Sigmoid colon (tissue), 4 donors: ENCODE measurements at regions not wholly inside any gene's neighbourhood (a gene's known extent, or its start where the extent isn't known, plus 50 kb on each side); places are given as distances from the start of the nearest gene placed in this dataset.
"Not testable (repeated sequence)": the region's sequence is repeated elsewhere in the genome, so short reads cannot be mapped to it uniquely, and the experiment has no call there.

Source experiments
- EP300 ChIP-seq, 4 donors: sonication (generic); formaldehyde crosslinking; IDR thresholded peaks; one replicate each; pipeline ENCODE4 v1.6.1; 2017; ENCODE audit warnings: antibody characterized with exemption in 4 of 4
- POLR2A ChIP-seq, 2 donors: fragments of 450-650 bp; IDR thresholded peaks; one replicate each; pipeline ENCODE4 v1.6.1; 2016; ENCODE audit warnings: antibody characterized with exemption in 2 of 2, mild to moderate bottlenecking in 2 of 2, moderate library complexity in 2 of 2
- POLR2AphosphoS5 ChIP-seq, 4 donors: sonication (generic); formaldehyde crosslinking; IDR thresholded peaks; one replicate each; pipeline ENCODE4 v1.6.1; 2017; ENCODE audit warnings: antibody characterized with exemption in 4 of 4
- TF ChIP-seq, protein P1 (sequence below), 4 experiments: fragments of 450-650 bp in 3 of 4; fragments of 200-600 bp in 1 of 4; IDR thresholded peaks; one replicate each; pipeline ENCODE4 v1.5.1; 2016 to 2019; ENCODE audit warnings: antibody characterized with exemption in 4 of 4, mild to moderate bottlenecking in 3 of 4, moderate library complexity in 2 of 4

- TF ChIP-seq POLR2A, EP300, POLR2AphosphoS5 (IDR thresholded peaks at IDR 0.05): not testable (repeated sequence)
- TF ChIP-seq, protein P1, sequence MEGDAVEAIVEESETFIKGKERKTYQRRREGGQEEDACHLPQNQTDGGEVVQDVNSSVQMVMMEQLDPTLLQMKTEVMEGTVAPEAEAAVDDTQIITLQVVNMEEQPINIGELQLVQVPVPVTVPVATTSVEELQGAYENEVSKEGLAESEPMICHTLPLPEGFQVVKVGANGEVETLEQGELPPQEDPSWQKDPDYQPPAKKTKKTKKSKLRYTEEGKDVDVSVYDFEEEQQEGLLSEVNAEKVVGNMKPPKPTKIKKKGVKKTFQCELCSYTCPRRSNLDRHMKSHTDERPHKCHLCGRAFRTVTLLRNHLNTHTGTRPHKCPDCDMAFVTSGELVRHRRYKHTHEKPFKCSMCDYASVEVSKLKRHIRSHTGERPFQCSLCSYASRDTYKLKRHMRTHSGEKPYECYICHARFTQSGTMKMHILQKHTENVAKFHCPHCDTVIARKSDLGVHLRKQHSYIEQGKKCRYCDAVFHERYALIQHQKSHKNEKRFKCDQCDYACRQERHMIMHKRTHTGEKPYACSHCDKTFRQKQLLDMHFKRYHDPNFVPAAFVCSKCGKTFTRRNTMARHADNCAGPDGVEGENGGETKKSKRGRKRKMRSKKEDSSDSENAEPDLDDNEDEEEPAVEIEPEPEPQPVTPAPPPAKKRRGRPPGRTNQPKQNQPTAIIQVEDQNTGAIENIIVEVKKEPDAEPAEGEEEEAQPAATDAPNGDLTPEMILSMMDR (IDR thresholded peaks at IDR 0.05), result not testable (repeated sequence)
Observed at GRCh38 chr1:807699-808390, 115.9 kb upstream of the SAMD11 start.
